GM12891 (cell line): ENCODE measurements at regions not wholly inside any gene's neighbourhood (a gene's known extent, or its start where the extent isn't known, plus 50 kb on each side); places are given as distances from the start of the nearest gene placed in this dataset.

Experiments
- PAX5 ChIP-seq: IDR thresholded peaks from 2 replicates; pipeline ENCODE4 v1.6.1; 2011; ENCODE audit warnings: low read length, moderate library complexity, mild to moderate bottlenecking; ENCODE audit not compliant: insufficient read depth, severe bottlenecking
- POLR2A ChIP-seq: IDR thresholded peaks from 2 replicates; pipeline ENCODE4 v1.6.1; 2011; ENCODE audit warnings: low read depth, low read length, control low read depth
- POLR2AphosphoS5 ChIP-seq: IDR thresholded peaks from 2 replicates; pipeline ENCODE4 v1.6.1; 2011; ENCODE audit warnings: low read depth, low read length, control low read depth
- POU2F2 ChIP-seq: IDR thresholded peaks from 2 replicates; pipeline ENCODE4 v1.6.1; 2011; ENCODE audit warnings: low read depth, mild to moderate bottlenecking, control low read depth, low read length, moderate library complexity
- SPI1 ChIP-seq: IDR thresholded peaks from 2 replicates; pipeline ENCODE4 v1.6.1; 2011; ENCODE audit warnings: low read depth, low read length, control low read depth
- TAF1 ChIP-seq: IDR thresholded peaks from 2 replicates; pipeline ENCODE4 v1.6.1; 2011; ENCODE audit warnings: low read depth, low read length, control low read depth

- no peak for TF ChIP-seq POLR2AphosphoS5
- TF ChIP-seq POLR2A: no peak
- no peak for TF ChIP-seq TAF1
- no peak for TF ChIP-seq POU2F2
- TF ChIP-seq SPI1: no peak
- TF ChIP-seq PAX5: no peak
These were observed 1158.5 kb downstream of the CDH18 start for GRCh38 chr5:18829539-18829938.
